Neural cell (in vitro differentiated cells): ENCODE measurements at regions not wholly inside any gene's neighbourhood (a gene's known extent, or its start where the extent isn't known, plus 50 kb on each side); places are given as distances from the start of the nearest gene placed in this dataset.

Experiments
- H2AFZ ChIP-seq: fragments of 200-600, 300-800 bp; sonication (generic), shearing (Covaris generic); 2 replicates; pipeline ENCODE4 v1.6.0; 2014; ENCODE audit warnings: low read depth, mild to moderate bottlenecking, antibody characterized with exemption, low read length, moderate library complexity
- H3F3A ChIP-seq: fragments of 200-600 bp; shearing (Covaris generic); 2 replicates; pipeline ENCODE4 v1.6.1; 2016; ENCODE audit warnings: mild to moderate bottlenecking, moderate library complexity, mixed read lengths, antibody characterized with exemption, low read length; ENCODE audit not compliant: insufficient read depth, poor library complexity, severe bottlenecking
- H3K27ac ChIP-seq: fragments of 200-600, 300-800 bp; sonication (generic), shearing (Covaris generic); 2 replicates; pipeline ENCODE4 v1.5.1; 2014; ENCODE audit warnings: mild to moderate bottlenecking, low read length, moderate library complexity
- H3K27me3 ChIP-seq: fragments of 300-800, 200-600 bp; sonication (generic), shearing (Covaris generic); 2 replicates; pipeline ENCODE4 v1.6.0; 2014; ENCODE audit warnings: mild to moderate bottlenecking, low read depth, low read length, moderate library complexity; ENCODE audit not compliant: insufficient read depth
- H3K36me3 ChIP-seq: fragments of 300-800, 200-600 bp; sonication (generic), shearing (Covaris generic); 2 replicates; pipeline ENCODE4 v1.5.1; 2014; ENCODE audit warnings: mild to moderate bottlenecking, antibody characterized with exemption, low read length, moderate library complexity; ENCODE audit not compliant: insufficient read depth
- H3K4me2 ChIP-seq: fragments of 300-800, 200-600 bp; sonication (generic), shearing (Covaris generic); 2 replicates; pipeline ENCODE4 v1.6.0; 2014; ENCODE audit warnings: mild to moderate bottlenecking, low read length
- H3K4me3 ChIP-seq: fragments of 300-800, 200-600 bp; sonication (generic), shearing (Covaris generic); 2 replicates; pipeline ENCODE4 v1.5.1; 2014; ENCODE audit warnings: mild to moderate bottlenecking, low read length, moderate library complexity
- H3K79me2 ChIP-seq: fragments of 200-600 bp; shearing (Covaris generic); replicated peaks from 2 replicates; pipeline ENCODE4 v1.6.0; 2014; ENCODE audit warnings: mild to moderate bottlenecking, low read length, moderate library complexity; ENCODE audit not compliant: insufficient read depth
- H3K9ac ChIP-seq: fragments of 300-800, 200-600 bp; sonication (generic), shearing (Covaris generic); 2 replicates; pipeline ENCODE4 v1.6.1; 2016; ENCODE audit warnings: mild to moderate bottlenecking, low read length, mixed read lengths
- H3K9me2 ChIP-seq: fragments of 200-600 bp; shearing (Covaris generic); 2 replicates; pipeline ENCODE4 v1.6.1; 2016; ENCODE audit warnings: mild to moderate bottlenecking, low read length, mixed read lengths; ENCODE audit not compliant: insufficient read depth
- H3K9me3 ChIP-seq: fragments of 200-600, 300-800 bp; sonication (generic), shearing (Covaris generic); 2 replicates; pipeline ENCODE4 v1.6.1; 2016; ENCODE audit warnings: mild to moderate bottlenecking, mixed run types, low read length, moderate library complexity, mixed read lengths
- H4K20me1 ChIP-seq: fragments of 200-600 bp; shearing (Covaris generic); 2 replicates; pipeline ENCODE4 v1.6.1; 2016; ENCODE audit warnings: mild to moderate bottlenecking, mixed run types; ENCODE audit not compliant: insufficient read depth
- EP300 ChIP-seq: fragments of 450-650 bp; conservative IDR thresholded peaks from 2 replicates; pipeline ENCODE4 v1.6.1; 2014; ENCODE audit warnings: antibody characterized with exemption, mild to moderate bottlenecking, moderate library complexity; ENCODE audit not compliant: poor library complexity, severe bottlenecking
- EZH2 ChIP-seq: fragments of 200-600, 300-800 bp; shearing (Covaris generic), sonication (generic); IDR thresholded peaks from 2 replicates; pipeline ENCODE4 v1.6.1; 2014; ENCODE audit warnings: antibody characterized with exemption, low read length, borderline replicate concordance, mild to moderate bottlenecking; ENCODE audit not compliant: insufficient read depth, poor library complexity, severe bottlenecking
- MXI1 ChIP-seq: fragments of 450-650 bp; conservative IDR thresholded peaks from 2 replicates; pipeline ENCODE4 v1.6.1; 2014; ENCODE audit warnings: antibody characterized with exemption, mild to moderate bottlenecking; ENCODE audit not compliant: poor library complexity, severe bottlenecking
- POLR2AphosphoS5 ChIP-seq: IDR thresholded peaks from 2 replicates; pipeline ENCODE4 v1.6.1; 2012
- RAD21 ChIP-seq: fragments of 450-650 bp; conservative IDR thresholded peaks from 2 replicates; pipeline ENCODE4 v1.6.1; 2014; ENCODE audit warnings: antibody characterized with exemption, mild to moderate bottlenecking, moderate library complexity
- SMC3 ChIP-seq: fragments of 450-650 bp; conservative IDR thresholded peaks from 2 replicates; pipeline ENCODE4 v1.6.1; 2014; ENCODE audit warnings: antibody characterized with exemption, mild to moderate bottlenecking, moderate library complexity; ENCODE audit not compliant: poor library complexity
- TAF1 ChIP-seq: IDR thresholded peaks from 2 replicates; pipeline ENCODE4 v1.6.1; 2012; ENCODE audit warnings: low read depth
- TF ChIP-seq, protein P1 (sequence below): fragments of 450-650 bp; IDR thresholded peaks from 2 replicates; pipeline ENCODE4 v1.5.1; 2014; ENCODE audit warnings: antibody characterized with exemption, mild to moderate bottlenecking, moderate library complexity; ENCODE audit not compliant: poor library complexity, severe bottlenecking
- TF ChIP-seq, protein P2 (sequence below): IDR thresholded peaks from 2 replicates; pipeline ENCODE4 v1.6.1; 2012; ENCODE audit warnings: borderline replicate concordance

- no peak overlapping the region for H3K4me3 ChIP-seq
- no peaks in the 10 kb centered on the region for H3F3A ChIP-seq
- H3K9me2 ChIP-seq = no peaks in the 10 kb centered on the region
- no peaks in the 10 kb centered on the region for H4K20me1 ChIP-seq
- no peaks in the 10 kb centered on the region for H3K79me2 ChIP-seq
- H3K9ac ChIP-seq = no peak overlapping the region
- H3K4me2 ChIP-seq = no peak overlapping the region
- H3K9me3 ChIP-seq = no peaks in the 10 kb centered on the region
- no peak overlapping the region for H3K27ac ChIP-seq
- H3K27me3 ChIP-seq = no peaks in the 10 kb centered on the region
- H2AFZ ChIP-seq = no peak overlapping the region
- H3K36me3 ChIP-seq = no peaks in the 10 kb centered on the region
- TF ChIP-seq MXI1 = no peak
- no peak for TF ChIP-seq EP300
- TF ChIP-seq EZH2 = no peak
- TF ChIP-seq, protein P1, sequence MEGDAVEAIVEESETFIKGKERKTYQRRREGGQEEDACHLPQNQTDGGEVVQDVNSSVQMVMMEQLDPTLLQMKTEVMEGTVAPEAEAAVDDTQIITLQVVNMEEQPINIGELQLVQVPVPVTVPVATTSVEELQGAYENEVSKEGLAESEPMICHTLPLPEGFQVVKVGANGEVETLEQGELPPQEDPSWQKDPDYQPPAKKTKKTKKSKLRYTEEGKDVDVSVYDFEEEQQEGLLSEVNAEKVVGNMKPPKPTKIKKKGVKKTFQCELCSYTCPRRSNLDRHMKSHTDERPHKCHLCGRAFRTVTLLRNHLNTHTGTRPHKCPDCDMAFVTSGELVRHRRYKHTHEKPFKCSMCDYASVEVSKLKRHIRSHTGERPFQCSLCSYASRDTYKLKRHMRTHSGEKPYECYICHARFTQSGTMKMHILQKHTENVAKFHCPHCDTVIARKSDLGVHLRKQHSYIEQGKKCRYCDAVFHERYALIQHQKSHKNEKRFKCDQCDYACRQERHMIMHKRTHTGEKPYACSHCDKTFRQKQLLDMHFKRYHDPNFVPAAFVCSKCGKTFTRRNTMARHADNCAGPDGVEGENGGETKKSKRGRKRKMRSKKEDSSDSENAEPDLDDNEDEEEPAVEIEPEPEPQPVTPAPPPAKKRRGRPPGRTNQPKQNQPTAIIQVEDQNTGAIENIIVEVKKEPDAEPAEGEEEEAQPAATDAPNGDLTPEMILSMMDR = no peak
Measured at GRCh38 chr10:33632432-33632831, 298.0 kb upstream of the NRP1 start.

DNA sequence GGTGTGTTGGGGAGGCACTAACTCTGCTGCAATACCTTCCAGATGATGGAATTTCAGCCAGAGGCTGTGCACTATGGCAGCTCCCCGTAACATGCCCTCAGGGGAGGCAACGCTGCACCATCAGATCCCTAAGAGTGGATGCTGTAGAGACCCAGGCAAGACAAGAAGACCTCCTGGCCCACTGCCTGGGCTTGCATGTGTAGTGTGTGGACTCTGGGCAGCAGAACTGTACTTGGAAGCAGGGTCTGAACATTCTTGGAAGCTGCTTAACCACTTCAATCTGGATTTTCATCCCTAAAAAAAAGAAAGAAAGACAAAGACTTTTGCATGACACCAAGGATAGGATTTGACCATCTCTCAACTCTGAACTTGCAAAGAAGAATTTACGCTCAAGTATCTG is 297.5 kb upstream of the NRP1 start:
- Histone ChIP-seq H3K4me3 (no peak overlapping the region), H4K20me1 (no peaks in the 10 kb centered on the region), H3K36me3 (no peaks in the 10 kb centered on the region), H2AFZ (no peak overlapping the region), H3K9me2 (no peaks in the 10 kb centered on the region), H3F3A (no peaks in the 10 kb centered on the region), H3K9ac (no peak overlapping the region), H3K27ac (no peak overlapping the region), H3K4me2 (no peak overlapping the region), H3K9me3 (no peaks in the 10 kb centered on the region), H3K79me2 (no peaks in the 10 kb centered on the region), H3K27me3 (no peaks in the 10 kb centered on the region)
- TF ChIP-seq SMC3 (no peak), MXI1 (no peak), RAD21 (no peak), EP300 (no peak), POLR2AphosphoS5 (no peak), EZH2 (no peak), TAF1 (no peak)
- TF ChIP-seq, protein P1 = no peak
- TF ChIP-seq, protein P2, sequence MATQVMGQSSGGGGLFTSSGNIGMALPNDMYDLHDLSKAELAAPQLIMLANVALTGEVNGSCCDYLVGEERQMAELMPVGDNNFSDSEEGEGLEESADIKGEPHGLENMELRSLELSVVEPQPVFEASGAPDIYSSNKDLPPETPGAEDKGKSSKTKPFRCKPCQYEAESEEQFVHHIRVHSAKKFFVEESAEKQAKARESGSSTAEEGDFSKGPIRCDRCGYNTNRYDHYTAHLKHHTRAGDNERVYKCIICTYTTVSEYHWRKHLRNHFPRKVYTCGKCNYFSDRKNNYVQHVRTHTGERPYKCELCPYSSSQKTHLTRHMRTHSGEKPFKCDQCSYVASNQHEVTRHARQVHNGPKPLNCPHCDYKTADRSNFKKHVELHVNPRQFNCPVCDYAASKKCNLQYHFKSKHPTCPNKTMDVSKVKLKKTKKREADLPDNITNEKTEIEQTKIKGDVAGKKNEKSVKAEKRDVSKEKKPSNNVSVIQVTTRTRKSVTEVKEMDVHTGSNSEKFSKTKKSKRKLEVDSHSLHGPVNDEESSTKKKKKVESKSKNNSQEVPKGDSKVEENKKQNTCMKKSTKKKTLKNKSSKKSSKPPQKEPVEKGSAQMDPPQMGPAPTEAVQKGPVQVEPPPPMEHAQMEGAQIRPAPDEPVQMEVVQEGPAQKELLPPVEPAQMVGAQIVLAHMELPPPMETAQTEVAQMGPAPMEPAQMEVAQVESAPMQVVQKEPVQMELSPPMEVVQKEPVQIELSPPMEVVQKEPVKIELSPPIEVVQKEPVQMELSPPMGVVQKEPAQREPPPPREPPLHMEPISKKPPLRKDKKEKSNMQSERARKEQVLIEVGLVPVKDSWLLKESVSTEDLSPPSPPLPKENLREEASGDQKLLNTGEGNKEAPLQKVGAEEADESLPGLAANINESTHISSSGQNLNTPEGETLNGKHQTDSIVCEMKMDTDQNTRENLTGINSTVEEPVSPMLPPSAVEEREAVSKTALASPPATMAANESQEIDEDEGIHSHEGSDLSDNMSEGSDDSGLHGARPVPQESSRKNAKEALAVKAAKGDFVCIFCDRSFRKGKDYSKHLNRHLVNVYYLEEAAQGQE = no peak
